ENCODE measurements at regions not wholly inside any gene's neighbourhood (a gene's known extent, or its start where the extent isn't known, plus 50 kb on each side); places are given as distances from the start of the nearest gene placed in this dataset.
"Not testable (repeated sequence)": the region's sequence is repeated elsewhere in the genome, so short reads cannot be mapped to it uniquely, and the experiment has no call there.

DNA sequence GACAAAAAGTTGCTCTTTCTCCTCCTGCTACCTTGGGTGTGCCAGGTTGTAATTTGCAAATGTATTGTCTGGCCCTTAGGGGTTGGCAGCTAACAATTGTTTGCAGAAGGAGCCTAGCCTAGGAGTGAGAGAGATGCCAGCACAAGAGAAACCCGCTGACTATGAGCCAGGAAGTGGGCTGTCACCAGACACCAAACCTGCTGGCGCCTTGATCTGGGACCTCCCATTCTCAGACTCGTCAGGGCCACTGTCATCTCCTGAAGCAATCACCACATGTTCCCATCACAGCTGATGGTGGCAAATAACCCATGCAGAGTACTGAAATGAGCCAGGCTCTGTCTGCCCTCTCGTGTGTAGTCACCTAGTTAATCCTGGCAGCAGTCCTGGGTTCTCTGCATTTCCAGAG lies 406.4 kb upstream of the NPAP1 start:
- peak overlapping the region in 2 of 4 donors; percentile 21 to 55 for H3K27ac ChIP-seq
- peak; percentile 54 for DNase-seq
- TF ChIP-seq, protein P1, sequence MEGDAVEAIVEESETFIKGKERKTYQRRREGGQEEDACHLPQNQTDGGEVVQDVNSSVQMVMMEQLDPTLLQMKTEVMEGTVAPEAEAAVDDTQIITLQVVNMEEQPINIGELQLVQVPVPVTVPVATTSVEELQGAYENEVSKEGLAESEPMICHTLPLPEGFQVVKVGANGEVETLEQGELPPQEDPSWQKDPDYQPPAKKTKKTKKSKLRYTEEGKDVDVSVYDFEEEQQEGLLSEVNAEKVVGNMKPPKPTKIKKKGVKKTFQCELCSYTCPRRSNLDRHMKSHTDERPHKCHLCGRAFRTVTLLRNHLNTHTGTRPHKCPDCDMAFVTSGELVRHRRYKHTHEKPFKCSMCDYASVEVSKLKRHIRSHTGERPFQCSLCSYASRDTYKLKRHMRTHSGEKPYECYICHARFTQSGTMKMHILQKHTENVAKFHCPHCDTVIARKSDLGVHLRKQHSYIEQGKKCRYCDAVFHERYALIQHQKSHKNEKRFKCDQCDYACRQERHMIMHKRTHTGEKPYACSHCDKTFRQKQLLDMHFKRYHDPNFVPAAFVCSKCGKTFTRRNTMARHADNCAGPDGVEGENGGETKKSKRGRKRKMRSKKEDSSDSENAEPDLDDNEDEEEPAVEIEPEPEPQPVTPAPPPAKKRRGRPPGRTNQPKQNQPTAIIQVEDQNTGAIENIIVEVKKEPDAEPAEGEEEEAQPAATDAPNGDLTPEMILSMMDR (IDR thresholded peaks at IDR 0.05) = no peak
- no peak for TF ChIP-seq POLR2A (IDR thresholded peaks at IDR 0.05)
- TF ChIP-seq EP300 (IDR thresholded peaks at IDR 0.05) = no peak
- no peak for TF ChIP-seq POLR2AphosphoS5 (IDR thresholded peaks at IDR 0.05)
- WGBS, 2 donors = 18 to 52% methylated on average over 4 of the region's 4 CpGs
- intact Hi-C loops (cut with DNase I) = no loop called here
- H3K36me3 ChIP-seq = no peaks in the 10 kb centered on the region
- peaks cover 0 to 9% (median 0%) of the 10 kb centered on the region in 4 donors for H3K4me1 ChIP-seq
- no peak overlapping the region for H3K4me3 ChIP-seq
- no peaks in the 10 kb centered on the region for H3K27me3 ChIP-seq
- no peaks in the 10 kb centered on the region for H3K9me3 ChIP-seq

DNA sequence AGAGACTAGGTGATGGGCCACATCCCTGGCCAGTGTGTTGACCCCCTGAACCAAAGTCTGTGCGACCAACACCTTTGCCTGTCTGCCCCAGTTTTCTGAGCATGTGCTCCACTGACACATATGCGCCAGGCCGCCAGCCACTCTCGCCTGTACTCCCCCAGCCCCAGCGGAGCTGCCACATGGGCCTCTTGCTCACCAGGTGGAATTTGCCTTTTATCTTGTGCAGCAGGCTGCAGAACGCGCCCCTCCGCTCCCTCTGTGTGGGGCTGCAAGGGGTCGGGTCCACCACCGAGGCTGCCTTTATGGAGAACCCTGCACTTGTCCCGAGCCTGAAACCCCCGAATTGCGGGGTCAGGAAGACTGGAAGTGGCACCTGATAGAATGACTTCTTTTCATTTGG lies 405.7 kb upstream of the NPAP1 start:
- Histone ChIP-seq H3K36me3 (no peaks in the 10 kb centered on the region), H3K4me1 (peaks cover 0 to 9% (median 0%) of the 10 kb centered on the region in 4 donors), H3K9me3 (no peaks in the 10 kb centered on the region), H3K27me3 (no peaks in the 10 kb centered on the region), H3K4me3 (no peak overlapping the region), H3K27ac (no peak overlapping the region)
- no peak for DNase-seq
- TF ChIP-seq POLR2AphosphoS5 (IDR thresholded peaks at IDR 0.05) = no peak
- TF ChIP-seq, protein P1 (IDR thresholded peaks at IDR 0.05) = no peak
- no peak for TF ChIP-seq POLR2A (IDR thresholded peaks at IDR 0.05)
- no peak for TF ChIP-seq EP300 (IDR thresholded peaks at IDR 0.05)
- 93% methylated on average over 13 of the region's 13 CpGs for WGBS, 2 donors
- intact Hi-C loops (cut with DNase I) = no loop called here

DNA sequence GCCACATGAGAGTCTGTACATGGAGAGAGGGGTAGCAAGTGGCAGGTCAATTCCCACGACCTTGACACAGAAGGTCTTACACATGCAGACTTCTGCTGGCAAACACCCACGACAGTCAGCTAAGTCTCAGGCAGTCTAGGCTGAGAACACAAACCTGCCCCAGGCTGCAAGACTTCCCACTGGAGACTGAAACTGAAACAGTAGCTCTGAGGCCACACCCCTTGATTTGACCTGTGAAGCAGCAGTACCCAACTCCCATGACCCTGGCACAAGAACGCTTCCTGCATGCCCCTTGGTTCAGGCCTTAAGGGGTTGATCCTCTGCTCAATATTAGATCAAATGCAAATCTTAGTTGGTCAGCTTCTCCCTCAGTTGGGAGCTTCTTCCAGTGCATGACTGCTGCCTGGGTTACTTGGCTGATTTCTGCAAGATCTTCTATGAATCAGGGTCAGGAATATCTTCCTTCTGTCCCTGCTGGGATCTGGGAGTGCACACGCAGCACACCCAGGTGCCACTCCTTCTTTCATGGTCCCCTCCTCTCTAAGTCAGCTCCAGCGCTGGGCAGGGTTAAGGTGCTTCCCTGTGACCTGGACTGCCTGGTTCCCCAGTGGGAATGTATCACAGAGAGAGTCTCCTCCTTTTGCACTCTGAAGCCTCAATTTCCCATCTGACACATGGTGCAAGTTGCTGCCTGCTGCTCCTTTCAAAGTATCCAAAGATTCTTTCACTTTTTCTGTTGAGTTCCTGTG lies 403.9 kb upstream of the NPAP1 start:
- H3K27ac ChIP-seq; intact Hi-C loops (cut with DNase I); H3K4me1 ChIP-seq; H3K36me3 ChIP-seq; DNase-seq; H3K27me3 ChIP-seq; H3K4me3 ChIP-seq; H3K9me3 ChIP-seq: not testable (repeated sequence)
- 13 to 70% methylated on average over 5 of the region's 5 CpGs for WGBS, 2 donors

DNA sequence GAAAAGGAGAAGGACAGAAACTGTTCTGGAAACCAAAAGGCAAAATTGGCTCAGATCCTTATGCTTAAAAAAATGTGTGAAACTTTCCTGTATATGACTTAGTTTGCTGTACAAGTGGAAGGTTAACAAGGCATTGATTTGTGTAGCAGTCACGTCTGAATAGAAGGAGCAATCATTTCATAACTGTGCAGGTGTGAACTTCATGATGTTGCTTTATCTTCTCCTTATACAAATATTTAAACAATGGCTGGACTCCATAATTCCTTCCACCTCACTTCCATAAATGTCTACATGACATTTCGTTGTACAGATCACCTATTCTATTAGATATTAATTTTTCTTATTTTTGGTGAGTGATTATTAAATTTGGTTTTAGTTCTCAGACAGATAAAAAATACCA lies 382.7 kb upstream of the NPAP1 start:
- WGBS, 2 donors = 10 to 54% methylated on average over 2 of the region's 2 CpGs
- no peak for DNase-seq
- Histone ChIP-seq H3K4me3 (no peak overlapping the region), H3K36me3 (no peaks in the 10 kb centered on the region), H3K27ac (no peak overlapping the region), H3K27me3 (no peaks in the 10 kb centered on the region), H3K9me3 (no peaks in the 10 kb centered on the region), H3K4me1 (no peaks in the 10 kb centered on the region)
- TF ChIP-seq, protein P1 (IDR thresholded peaks at IDR 0.05) = no peak
- TF ChIP-seq EP300 (IDR thresholded peaks at IDR 0.05) (no peak), POLR2AphosphoS5 (IDR thresholded peaks at IDR 0.05) (no peak), POLR2A (IDR thresholded peaks at IDR 0.05) (no peak)
- intact Hi-C loops (cut with DNase I) = no loop called here

DNA sequence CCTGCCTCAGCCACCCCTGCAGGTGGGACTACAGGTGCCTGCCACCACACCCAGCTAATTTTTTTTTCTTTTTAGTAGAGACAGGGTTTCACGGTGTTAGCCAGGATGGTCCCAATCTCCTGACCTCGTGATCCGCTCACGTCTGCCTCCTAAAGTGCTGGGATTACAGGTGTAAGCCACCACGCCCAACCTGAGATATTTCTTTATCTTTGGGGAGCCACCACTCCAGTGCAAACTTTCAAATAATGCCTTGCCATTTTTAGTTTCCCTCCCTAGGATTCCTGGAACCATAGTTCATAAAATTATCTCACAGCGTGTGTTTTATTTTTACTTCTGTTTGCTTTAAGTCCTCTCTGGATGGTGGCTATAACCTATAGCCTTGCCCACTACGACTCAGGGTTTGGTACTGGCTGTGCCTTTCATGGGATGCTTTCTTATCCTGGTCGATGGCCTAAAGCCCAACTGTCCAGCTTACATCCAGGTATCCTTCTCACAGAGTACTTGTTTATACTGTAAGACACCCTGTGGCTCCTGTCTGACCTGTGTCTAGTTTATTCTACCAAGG lies 374.7 kb upstream of the NPAP1 start:
- H3K4me1 ChIP-seq; DNase-seq; H3K4me3 ChIP-seq; H3K27me3 ChIP-seq; intact Hi-C loops (cut with DNase I); H3K27ac ChIP-seq; H3K36me3 ChIP-seq; H3K9me3 ChIP-seq: not testable (repeated sequence)
- 26 to 64% methylated on average over 8 of the region's 8 CpGs for WGBS, 2 donors

DNA sequence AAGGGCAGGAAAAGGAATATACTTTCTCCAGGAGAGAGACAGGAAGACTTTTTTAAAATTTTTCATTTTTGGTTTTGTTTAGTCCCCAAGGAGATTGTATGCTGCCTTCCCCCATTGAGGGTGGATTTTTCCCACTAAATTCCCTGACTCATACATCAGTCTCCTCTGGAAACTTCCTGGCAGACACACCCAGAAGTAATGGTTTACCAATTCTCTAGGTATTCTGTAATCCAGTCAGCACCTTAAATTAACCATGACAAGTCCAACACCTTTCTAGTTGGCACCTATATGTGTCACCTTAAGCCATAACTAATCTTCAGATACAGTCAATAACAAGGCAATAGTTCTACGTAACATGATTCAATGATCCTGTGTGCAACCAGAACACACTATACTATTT lies 373.6 kb upstream of the NPAP1 start:
- DNase-seq; H3K36me3 ChIP-seq; H3K27me3 ChIP-seq; intact Hi-C loops (cut with DNase I); H3K4me1 ChIP-seq; H3K9me3 ChIP-seq; H3K4me3 ChIP-seq; H3K27ac ChIP-seq: not testable (repeated sequence)
- 71 to 92% methylated on average over 1 of the region's 1 CpG for whole genome bisulfite sequencing, 2 donors

DNA sequence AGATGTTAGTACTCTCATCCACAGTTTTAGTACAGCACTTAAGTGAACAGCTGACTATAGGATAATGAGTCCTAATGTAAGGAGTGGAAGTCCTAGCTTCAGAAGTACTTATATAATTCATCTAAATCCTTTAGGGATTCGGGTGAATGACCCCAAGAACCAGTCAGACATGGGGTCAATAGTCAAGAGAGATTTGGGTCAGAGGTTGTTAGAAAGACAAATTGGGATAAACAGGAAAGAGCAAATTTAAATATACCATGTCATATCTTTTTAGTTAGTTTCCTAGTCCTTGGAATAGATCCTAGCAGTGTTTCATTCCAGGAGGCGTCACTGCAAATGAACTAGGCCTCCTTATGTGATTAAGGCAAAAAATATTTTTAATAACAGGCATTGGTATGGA lies 370.8 kb upstream of the NPAP1 start:
- H3K4me3 ChIP-seq; DNase-seq; intact Hi-C loops (cut with DNase I); H3K9me3 ChIP-seq; H3K27ac ChIP-seq; H3K4me1 ChIP-seq; H3K27me3 ChIP-seq; H3K36me3 ChIP-seq: not testable (repeated sequence)
- 49 to 79% methylated on average over 2 of the region's 2 CpGs for WGBS, 2 donors

DNA sequence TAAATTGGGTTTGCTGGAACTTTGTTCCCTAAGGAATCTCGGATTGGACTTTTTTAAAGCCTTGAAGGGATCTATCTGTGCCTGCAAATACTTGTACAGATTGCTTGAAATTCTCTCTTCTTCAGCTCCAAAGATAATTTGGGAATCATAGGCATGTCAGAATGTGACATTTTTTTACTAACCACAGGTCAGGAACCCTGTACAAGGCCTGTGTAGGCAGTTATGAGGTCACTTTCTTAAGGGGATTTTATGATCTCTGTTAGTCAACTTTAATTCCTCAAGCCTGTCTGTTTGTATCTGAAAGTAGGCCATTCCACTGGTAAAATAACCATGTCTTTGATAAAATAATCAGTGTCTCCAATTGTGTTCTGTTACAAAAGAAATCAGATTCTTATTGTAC lies 369.9 kb upstream of the NPAP1 start:
- H3K27me3 ChIP-seq; H3K4me3 ChIP-seq; intact Hi-C loops (cut with DNase I); H3K4me1 ChIP-seq; H3K27ac ChIP-seq; DNase-seq; H3K36me3 ChIP-seq; H3K9me3 ChIP-seq: not testable (repeated sequence)
- 58 to 81% methylated on average over 1 of the region's 1 CpG for WGBS, 2 donors

DNA sequence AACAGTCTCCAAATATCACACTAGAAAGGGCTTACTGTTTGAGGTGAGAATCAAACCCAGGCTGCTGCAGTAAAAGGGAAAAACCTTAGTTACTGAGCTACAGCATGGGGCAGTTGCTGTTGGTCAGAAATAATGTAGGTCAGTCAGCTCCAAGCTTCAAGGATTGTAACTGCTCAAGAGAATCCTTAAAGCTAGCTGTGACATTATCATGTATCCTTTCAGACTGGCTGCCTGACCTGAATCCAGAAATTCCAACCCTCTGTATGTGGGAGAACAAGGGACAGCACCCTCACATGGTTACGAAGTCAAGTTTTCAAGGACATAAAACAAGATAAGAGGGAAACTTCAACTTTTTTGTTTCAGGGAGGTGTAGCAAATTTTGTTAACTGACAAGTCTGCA lies 365.9 kb upstream of the NPAP1 start:
- H3K36me3 ChIP-seq; DNase-seq; H3K4me1 ChIP-seq; H3K27ac ChIP-seq; H3K27me3 ChIP-seq; intact Hi-C loops (cut with DNase I); H3K4me3 ChIP-seq; H3K9me3 ChIP-seq: not testable (repeated sequence)
- WGBS, 2 donors = 79 to 85% methylated on average over 1 of the region's 1 CpG

Data from sigmoid colon (tissue), 6 donors.